GM18867 (cell line): ENCODE measurements at regions not wholly inside any gene's neighbourhood (a gene's known extent, or its start where the extent isn't known, plus 50 kb on each side); places are given as distances from the start of the nearest gene placed in this dataset.

Source experiments
- ATAC-seq: cut with Tn5 transposase; IDR thresholded peaks from one replicate; pipeline ENCODE4 v1.9.1; 2021; ENCODE audit warnings: mild to moderate bottlenecking, moderate library complexity; ENCODE audit not compliant: unreplicated experiment

DNA sequence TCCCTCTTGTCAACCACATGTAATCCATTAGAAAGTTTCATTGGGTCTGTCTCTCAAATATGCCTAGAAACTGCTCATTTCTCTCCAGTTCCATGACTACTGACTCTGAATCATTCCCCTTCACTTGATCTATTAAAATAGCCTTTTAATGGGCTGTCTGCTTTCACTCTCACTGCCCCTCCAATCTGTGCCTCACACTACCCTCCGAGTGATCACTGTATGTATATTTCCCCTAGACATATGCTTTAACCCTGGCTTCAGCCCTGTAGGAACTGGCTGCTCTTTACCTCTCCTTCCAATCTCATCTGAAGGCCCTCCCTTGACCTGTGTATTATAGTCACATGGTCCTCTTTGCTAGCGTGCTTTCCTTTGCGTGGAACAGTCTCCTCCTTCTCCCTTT is 282.8 kb upstream of the ADAMTS9 start:
- ATAC-seq = no peak

DNA sequence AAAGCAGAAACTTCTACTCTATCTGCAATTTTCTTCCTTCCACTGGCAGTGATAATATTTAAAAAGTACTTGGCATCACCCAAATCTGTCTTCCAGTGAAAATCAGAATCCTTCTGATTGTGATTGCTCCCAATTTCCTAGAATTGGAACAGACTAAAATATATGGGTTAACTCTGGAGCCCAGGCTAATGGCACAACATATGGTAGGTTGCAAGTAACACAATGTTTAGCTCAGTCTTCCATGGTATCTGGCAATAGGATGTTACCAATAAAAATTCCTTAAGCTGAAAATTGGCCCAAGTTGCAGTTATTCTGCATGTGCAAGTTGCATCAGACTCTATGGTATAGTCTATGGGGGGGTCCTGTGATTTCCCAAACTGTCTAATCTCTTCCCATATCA is 273.5 kb upstream of the ADAMTS9 start:
- no peak for ATAC-seq

- no peak for ATAC-seq
Observed at GRCh38 chr3:64958199-64958843, 270.5 kb upstream of the ADAMTS9 start.

DNA sequence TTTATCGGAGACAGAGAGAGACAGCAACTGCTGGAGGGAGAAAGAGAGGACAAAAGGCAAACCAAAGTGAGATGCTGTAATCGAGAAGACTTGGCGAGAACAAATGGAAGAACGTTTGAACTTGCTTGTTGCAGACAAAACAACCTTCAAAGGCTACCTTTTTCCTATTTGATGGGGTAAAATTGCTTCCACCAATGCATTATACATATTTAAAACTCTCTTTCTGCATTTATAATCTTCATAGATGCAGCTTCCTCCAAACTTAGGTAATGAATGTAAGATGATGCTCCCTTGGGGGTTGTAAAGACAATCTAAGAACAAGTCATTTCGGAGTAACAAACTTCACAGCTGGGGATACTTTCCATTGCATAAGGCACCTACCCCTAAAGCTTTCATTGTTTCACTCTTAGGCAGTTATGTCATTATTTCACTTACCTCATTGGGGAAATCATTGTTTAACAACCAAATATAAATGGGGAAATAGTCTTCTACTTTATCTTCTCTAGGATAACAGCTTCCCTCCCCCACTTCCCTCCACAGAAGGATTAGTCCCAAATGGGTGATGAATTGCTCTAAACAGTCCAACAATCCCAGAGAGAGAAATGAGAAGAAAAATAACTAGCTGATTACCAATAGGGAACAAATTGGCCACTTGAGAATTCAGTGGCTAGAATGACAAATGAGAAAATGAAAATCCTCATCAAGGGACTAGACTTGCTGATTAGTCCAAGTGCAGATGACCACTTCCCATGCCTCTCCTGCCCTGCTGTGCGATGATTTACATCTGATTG is 269.8 kb upstream of the ADAMTS9 start:
- no peak for ATAC-seq

DNA sequence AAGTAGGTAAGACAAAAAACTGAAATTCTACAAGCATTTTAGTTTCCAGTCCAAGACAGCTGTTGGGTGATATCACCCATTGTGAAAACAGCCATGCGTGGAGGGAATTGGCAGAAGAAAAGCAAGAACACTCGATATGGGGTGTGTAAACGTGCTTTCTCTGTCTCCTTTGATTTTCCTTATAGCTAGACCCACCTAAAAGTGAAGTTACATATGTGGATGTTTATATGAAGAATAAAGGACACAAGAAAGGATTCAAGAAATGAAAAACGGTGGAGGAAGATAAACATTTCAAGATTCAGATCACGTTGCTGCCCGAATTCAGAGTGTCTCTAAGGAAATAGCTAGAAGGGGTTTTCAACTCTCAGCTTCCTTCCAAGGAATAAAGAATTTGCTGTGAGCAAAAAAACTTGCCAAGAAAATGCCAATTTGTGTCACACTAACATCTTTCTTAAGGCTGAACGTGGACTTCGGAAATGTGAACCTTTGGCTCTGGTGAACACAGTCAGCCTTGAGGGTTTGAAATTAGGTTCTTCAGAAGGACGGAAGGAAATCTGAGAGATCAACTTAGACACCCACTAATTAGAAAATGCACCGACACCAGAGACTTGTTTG is 269.0 kb upstream of the ADAMTS9 start:
- no peak for ATAC-seq

- no peak for ATAC-seq
Observed at GRCh38 chr3:64954995-64955636, 267.3 kb upstream of the ADAMTS9 start.

DNA sequence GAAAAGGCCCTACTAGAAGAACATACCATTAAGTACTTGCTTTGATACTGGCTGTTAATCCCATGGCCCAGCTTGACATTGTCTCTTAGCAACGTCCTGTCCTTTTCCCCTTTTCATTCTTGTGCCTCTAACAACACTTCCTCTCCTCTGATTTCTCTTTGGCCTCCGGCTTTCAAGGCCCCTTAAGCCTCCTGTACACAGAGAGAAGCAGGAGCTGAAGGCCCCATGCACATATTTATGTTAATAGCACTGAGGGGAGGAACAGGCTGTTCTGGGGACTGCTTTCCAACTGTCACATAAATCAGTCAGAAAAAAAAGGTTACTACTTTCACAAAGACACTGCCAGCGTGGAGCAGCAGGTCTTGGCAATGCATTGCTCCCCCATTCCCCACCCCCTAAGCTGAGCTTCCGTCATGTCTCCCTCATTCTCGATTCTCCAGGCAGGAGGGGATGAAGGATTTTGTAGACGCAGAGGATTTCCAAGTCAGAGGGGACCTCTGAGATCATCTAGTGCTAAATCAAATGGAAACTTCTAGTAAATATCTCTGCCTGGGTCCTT is 257.4 kb upstream of the ADAMTS9 start:
- ATAC-seq = no peak

DNA sequence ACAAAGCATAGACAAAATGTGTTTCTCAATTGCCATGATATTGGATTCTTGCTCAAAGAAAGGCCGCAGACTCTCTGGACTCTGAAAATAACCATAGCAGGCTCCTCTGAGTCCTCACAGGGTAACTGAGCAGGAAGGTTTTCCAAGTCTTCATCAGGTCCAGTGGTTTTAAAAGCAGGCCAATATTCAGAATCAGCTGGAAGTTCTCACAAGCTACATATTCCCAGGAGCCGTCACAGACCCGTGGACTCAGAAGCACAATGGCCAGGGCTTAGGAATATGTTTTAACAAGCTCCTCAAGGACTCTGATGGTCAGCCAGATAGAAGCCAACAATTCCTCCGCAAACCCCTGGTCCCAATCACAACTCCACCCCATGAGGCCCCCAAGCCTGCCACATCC is 256.1 kb upstream of the ADAMTS9 start:
- no peak for ATAC-seq

GRCh38 chr3:64940596-64941348 is 253.0 kb upstream of the ADAMTS9 start:
- no peak for ATAC-seq

DNA sequence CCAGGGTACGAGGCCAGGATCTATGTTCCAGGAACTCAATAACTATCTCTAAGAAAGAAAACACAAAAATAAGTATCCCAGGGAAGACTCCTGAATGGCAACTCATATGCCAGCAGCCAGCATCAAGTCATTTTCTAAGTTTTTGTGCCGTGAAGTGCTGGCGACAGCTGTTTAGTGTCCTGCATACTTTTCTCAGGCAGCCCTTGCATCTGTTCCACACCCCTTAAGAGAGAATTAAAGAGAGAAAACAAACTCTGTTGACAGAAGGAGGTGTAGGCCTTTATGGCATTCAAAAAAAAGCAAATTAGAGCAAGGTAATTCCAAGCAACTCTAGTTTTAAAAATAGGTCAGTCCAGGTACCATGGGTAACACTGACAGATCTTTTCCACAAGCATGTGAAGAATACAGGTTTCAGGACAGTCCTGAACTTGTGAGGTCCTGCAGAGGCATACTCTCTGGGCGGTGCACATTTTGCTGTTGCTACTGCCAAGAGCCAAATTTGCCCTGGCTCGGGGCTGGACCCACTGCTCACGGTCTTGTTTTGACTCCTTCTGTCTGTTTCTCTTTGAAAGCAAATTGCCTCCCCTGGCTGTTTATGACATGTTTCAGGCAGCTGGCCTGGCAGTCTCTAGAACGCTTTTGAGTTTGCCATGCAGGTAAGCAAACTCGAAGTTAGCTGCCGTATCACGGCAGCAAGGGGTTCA is 252.1 kb upstream of the ADAMTS9 start:
- no peak for ATAC-seq

- no peak for ATAC-seq
Observed at GRCh38 chr3:64939309-64939708, 251.5 kb upstream of the ADAMTS9 start.

- no peak for ATAC-seq
Observed at GRCh38 chr3:64936556-64936955, 248.8 kb upstream of the ADAMTS9 start.

- no peak for ATAC-seq
Observed at GRCh38 chr3:64935971-64936370, 248.2 kb upstream of the ADAMTS9 start.

DNA sequence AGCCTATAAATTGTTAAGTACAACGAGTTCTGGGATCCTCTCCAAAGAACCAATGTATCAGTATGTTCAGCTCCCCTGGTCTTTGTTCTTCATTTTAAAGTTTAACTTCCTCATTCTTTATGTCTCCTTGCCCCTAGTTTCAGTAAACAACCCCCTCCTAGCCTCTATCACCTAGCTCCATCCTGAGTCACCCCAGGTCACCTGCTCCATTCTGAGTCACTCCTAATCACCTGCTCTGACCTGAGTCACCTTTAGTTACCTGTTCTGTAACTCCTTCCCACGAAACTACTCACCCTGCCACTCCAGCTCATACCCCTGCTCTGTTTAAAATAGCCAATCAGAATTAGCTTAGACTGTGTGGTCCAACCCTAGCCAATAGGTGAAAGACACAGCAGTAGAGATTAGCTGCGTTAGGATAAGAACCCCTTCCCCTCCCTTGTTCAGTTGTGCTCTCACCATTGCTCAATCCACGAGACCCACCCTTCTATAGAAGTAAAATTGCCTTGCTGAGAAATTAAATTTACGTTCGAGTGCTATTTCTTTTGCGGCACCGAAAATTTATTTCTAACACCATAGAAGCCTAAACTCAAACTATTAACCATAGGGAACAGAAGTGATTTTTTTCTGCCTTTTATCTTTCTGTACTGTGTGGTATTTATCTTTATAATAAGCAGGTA is 245.0 kb upstream of the ADAMTS9 start:
- no peak for ATAC-seq

- ATAC-seq = no peak
Observed at GRCh38 chr3:64932016-64932518, 244.3 kb upstream of the ADAMTS9 start.

DNA sequence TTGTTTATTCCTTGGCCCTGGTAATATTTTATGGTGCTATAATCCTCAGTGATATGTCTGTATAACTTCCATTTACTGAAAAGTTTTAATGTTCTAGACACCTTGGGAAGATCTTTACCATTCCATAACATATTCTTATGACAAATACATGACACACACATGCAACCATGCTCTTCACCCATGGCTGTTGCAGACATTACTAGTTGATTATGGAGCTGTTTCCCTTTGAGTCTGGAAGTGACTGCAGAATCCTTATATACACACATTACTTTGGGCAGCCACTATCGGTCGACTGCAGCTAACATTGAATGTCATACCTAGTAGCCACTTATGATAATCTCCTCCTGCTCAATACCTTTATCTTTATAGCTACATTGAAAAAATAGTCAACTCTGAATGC is 243.1 kb upstream of the ADAMTS9 start:
- ATAC-seq = no peak

GRCh38 chr3:64928683-64929082 is 240.9 kb upstream of the ADAMTS9 start:
- no peak for ATAC-seq

DNA sequence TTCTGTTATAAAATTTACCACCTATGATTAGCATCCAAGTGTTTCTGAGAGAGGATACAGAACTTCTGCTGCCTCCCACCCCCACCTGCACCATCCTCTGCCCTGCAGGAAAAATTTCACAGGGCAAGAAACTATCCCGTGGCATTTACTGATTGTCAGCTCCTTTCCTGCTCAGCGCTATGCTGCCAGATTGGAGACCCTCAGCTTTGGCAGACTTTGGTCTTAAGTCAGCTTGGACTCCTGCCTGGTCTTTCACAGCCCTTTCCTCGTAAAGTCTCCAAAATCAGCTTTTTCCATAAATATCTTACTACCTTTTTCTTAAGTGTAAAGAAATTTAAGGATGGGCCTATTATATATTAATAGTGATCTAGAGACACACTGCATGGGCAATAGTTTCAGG is 239.9 kb upstream of the ADAMTS9 start:
- no peak for ATAC-seq

DNA sequence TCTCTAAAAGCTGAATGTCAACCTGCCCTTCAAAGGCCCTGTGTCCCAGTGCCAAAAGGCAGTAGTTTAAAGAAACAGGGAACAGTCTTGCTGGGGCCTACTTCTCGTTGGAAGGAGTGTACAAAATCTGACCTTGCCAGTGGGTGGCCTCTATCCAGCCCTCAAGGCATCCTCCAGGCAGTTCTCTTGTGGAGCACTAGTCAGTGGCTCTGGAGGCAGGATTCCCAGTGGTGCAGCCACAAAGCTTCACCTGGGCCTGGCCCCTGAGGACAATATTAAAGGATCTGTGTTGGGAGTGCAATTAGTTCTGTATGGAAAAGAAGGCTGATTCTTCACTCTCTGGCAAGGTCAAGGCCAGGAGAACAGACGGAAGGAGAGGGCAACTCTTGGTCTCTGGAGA is 237.8 kb upstream of the ADAMTS9 start:
- no peak for ATAC-seq
